CD14-positive monocyte (primary cell): ENCODE measurements at regions not wholly inside any gene's neighbourhood (a gene's known extent, or its start where the extent isn't known, plus 50 kb on each side); places are given as distances from the start of the nearest gene placed in this dataset.

Experiments used
- DNase-seq, 3 donors: peaks; one replicate each; pipeline ENCODE4 v3.0.0-alpha.2; 2011 to 2022
- H2AFZ ChIP-seq: 2 replicates; pipeline ENCODE4 v1.6.0; 2012; ENCODE audit warnings: mild to moderate bottlenecking, low read depth, low read length, inconsistent platforms; ENCODE audit not compliant: insufficient read depth, poor library complexity, severe bottlenecking
- H3K27ac ChIP-seq, 2 donors: 1 replicate in 1 of 2; 2 replicates in 1 of 2; pipeline ENCODE4 v1.5.1; 2012 to 2013; ENCODE audit warnings: low read length in 2 of 2, control low read depth in 1 of 2, inconsistent platforms in 1 of 2, low read depth in 1 of 2, mild to moderate bottlenecking in 1 of 2
- H3K27me3 ChIP-seq, 2 donors: one replicate each; pipeline versions ENCODE4 v1.6.0 to v1.6.1; 2011 to 2013; ENCODE audit warnings: low read length in 2 of 2; ENCODE audit not compliant: control insufficient read depth in 2 of 2, insufficient read depth in 2 of 2
- H3K36me3 ChIP-seq, 2 donors: replicated peaks in 1 of 2; 1 replicate in 1 of 2; 2 replicates in 1 of 2; pipeline versions ENCODE4 v1.5.1 to v1.6.1; 2012 to 2013; ENCODE audit warnings: low read length in 2 of 2, control low read depth in 1 of 2, inconsistent platforms in 1 of 2, mild to moderate bottlenecking in 1 of 2; ENCODE audit not compliant: insufficient read depth in 2 of 2, control insufficient read depth in 1 of 2
- H3K4me1 ChIP-seq, 2 donors: 1 replicate in 1 of 2; 2 replicates in 1 of 2; pipeline versions ENCODE4 v1.5.1 to v1.6.1; 2012 to 2013; ENCODE audit warnings: low read length in 2 of 2, control low read depth in 1 of 2, inconsistent platforms in 1 of 2, mild to moderate bottlenecking in 1 of 2, moderate library complexity in 1 of 2; ENCODE audit not compliant: insufficient read depth in 2 of 2, control insufficient read depth in 1 of 2
- H3K4me2 ChIP-seq: replicated peaks from 2 replicates; pipeline ENCODE3; 2012; ENCODE audit warnings: low read length, moderate library complexity, mild to moderate bottlenecking; ENCODE audit not compliant: poor library complexity, severe bottlenecking; ENCODE audit errors: extremely low read depth
- H3K4me3 ChIP-seq, 3 experiments: fragments of 200-600 bp in 1 of 3; sonication (generic) in 1 of 3; replicated peaks in 1 of 3; 1 replicate in 2 of 3; 2 replicates in 1 of 3; pipeline ENCODE4 v1.5.1; 2011 to 2013; ENCODE audit warnings: low read length in 3 of 3, mild to moderate bottlenecking in 3 of 3, control low read depth in 2 of 3, low read depth in 2 of 3, inconsistent platforms in 1 of 3, moderate library complexity in 1 of 3
- H3K79me2 ChIP-seq: 2 replicates; pipeline ENCODE4 v1.6.0; 2012; ENCODE audit warnings: mild to moderate bottlenecking, control low read depth, inconsistent platforms, low read length, moderate library complexity; ENCODE audit not compliant: insufficient read depth
- H3K9ac ChIP-seq: 2 replicates; pipeline ENCODE4 v1.6.0; 2017; ENCODE audit warnings: low read length, mild to moderate bottlenecking; ENCODE audit not compliant: insufficient read depth, poor library complexity, severe bottlenecking
- H3K9me3 ChIP-seq, 2 donors: replicated peaks in 1 of 2; 1 replicate in 1 of 2; 2 replicates in 1 of 2; pipeline versions ENCODE4 v1.5.1 to v1.6.1; 2012 to 2013; ENCODE audit warnings: low read length in 2 of 2, control low read depth in 1 of 2; ENCODE audit not compliant: control insufficient read depth in 1 of 2, insufficient read depth in 1 of 2
- H4K20me1 ChIP-seq: 2 replicates; pipeline ENCODE4 v1.6.0; 2012; ENCODE audit warnings: mild to moderate bottlenecking, low read length, control low read depth, moderate library complexity; ENCODE audit not compliant: insufficient read depth
- H3K27ac Mint-ChIP-seq, 7 donors: one replicate each; pipeline ENCODE4 v1.8.0; 2020; ENCODE audit warnings: mild to moderate bottlenecking in 7 of 7, mixed read lengths in 7 of 7, moderate library complexity in 6 of 7, inconsistent platforms in 2 of 7
- H3K27me3 Mint-ChIP-seq, 3 donors: one replicate each; pipeline ENCODE4 v1.8.0; 2021 to 2022; ENCODE audit warnings: low read depth in 3 of 3, mild to moderate bottlenecking in 3 of 3, mixed read lengths in 3 of 3, moderate library complexity in 3 of 3, inconsistent platforms in 1 of 3
- H3K36me3 Mint-ChIP-seq, 2 donors: one replicate each; pipeline ENCODE4 v1.8.0; 2020; ENCODE audit warnings: mixed read lengths in 2 of 2, inconsistent platforms in 1 of 2, mild to moderate bottlenecking in 1 of 2
- H3K4me1 Mint-ChIP-seq: one replicate; pipeline ENCODE4 v1.8.0; 2020; ENCODE audit warnings: mild to moderate bottlenecking, mixed read lengths
- H3K4me3 Mint-ChIP-seq, 2 donors: one replicate each; pipeline ENCODE4 v1.8.0; 2020; ENCODE audit warnings: mild to moderate bottlenecking in 2 of 2, mixed read lengths in 2 of 2, moderate library complexity in 1 of 2
- H3K9me3 Mint-ChIP-seq, 7 donors: one replicate each; pipeline ENCODE4 v1.8.0; 2020 to 2022; ENCODE audit warnings: mixed read lengths in 7 of 7, mild to moderate bottlenecking in 6 of 7, moderate library complexity in 6 of 7, inconsistent platforms in 2 of 7
- CTCF ChIP-seq: fragments of 200-600 bp; IDR thresholded peaks from one replicate; pipeline ENCODE4 v1.8.0; 2022; ENCODE audit warnings: antibody characterized with exemption, mild to moderate bottlenecking
- WGBS: methylation state at CpG from one replicate; pipeline ENCODE4 v1.1.5; 2013; ENCODE audit warnings: missing lambda C conversion rate; ENCODE audit not compliant: insufficient coverage; 5-methylcytosine and 5-hydroxymethylcytosine counted together
- intact Hi-C, 2 donors: fragments of 100-400 bp; cut with micrococcal nuclease; formaldehyde crosslinking; loops; one replicate each; pipeline versions ENCODE4 v1.15.0 to v1.15.1; 2023

DNA sequence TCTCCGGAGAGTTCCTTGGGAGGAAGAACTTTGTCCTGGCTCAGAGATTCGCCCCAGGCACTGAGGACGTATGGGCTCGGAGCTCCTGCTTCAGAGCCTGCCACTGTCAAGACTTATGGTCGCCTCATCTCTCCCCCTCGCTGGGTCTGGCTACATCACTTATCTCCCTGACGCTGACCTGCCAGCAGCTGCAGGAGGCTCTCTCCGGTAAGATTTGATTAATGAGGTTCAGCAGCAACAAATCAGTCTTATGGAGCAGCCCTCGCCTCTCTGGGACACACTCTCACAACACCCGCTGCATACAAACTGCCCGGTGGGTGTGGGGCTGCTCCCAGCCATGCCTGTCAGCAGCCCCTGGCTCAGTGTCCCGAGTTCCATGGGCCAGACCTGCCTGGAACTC, 297.8 kb downstream of the RRAGC start:
- Mint-ChIP-seq H3K4me3 (no peak overlapping the region), H3K27me3 (peaks cover 0 to 16% (median 13%) of the 10 kb centered on the region in 3 donors), H3K27ac (no peak overlapping the region), H3K9me3 (peaks cover 0 to 1% (median 0%) of the 10 kb centered on the region in 7 donors), H3K36me3 (no peaks in the 10 kb centered on the region), H3K4me1 (peaks cover 18% of the 10 kb centered on the region)
- Histone ChIP-seq H3K79me2 (no peaks in the 10 kb centered on the region), H3K27ac (no peak overlapping the region), H3K4me1 (peaks cover 11 to 15% of the 10 kb centered on the region in 2 donors), H3K4me2 (no peak overlapping the region), H3K36me3 (no peaks in the 10 kb centered on the region), H3K9ac (no peak overlapping the region), H3K4me3 (no peak overlapping the region), H4K20me1 (no peaks in the 10 kb centered on the region), H3K9me3 (no peaks in the 10 kb centered on the region), H2AFZ (no peak overlapping the region), H3K27me3 (no peaks in the 10 kb centered on the region)
- no peak for TF ChIP-seq CTCF
- DNase-seq = no peak
- WGBS = 66% methylated on average over 8 of the region's 12 CpGs
- intact Hi-C loops = no loop called here

DNA sequence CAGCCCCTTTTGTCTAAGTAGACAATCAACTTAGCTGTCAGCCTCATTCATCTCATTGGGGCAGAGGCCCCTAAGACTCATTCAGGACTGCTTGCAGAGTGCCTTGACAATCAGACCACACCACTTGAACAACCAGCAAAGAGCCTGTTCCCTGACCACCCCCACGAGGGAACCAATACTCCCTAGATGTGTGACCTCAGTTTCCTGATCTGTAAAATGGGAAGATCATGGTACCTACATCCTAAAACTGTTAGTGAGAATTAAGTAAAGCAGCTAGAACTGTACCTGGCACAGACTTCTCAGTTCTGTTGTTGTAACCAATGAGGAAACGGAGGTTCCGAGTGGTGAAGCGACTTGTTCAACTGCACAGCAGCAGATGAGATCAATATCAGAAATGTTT, 298.5 kb downstream of the RRAGC start:
- Histone ChIP-seq H4K20me1 (no peaks in the 10 kb centered on the region), H3K36me3 (no peaks in the 10 kb centered on the region), H2AFZ (no peak overlapping the region), H3K4me3 (no peak overlapping the region), H3K79me2 (no peaks in the 10 kb centered on the region), H3K4me1 (peaks cover 11 to 15% of the 10 kb centered on the region in 2 donors), H3K4me2 (no peak overlapping the region), H3K9me3 (no peaks in the 10 kb centered on the region), H3K9ac (no peak overlapping the region), H3K27ac (no peak overlapping the region), H3K27me3 (no peaks in the 10 kb centered on the region)
- H3K4me1 Mint-ChIP-seq = peaks cover 18% of the 10 kb centered on the region
- H3K4me3 Mint-ChIP-seq = no peak overlapping the region
- peaks cover 0 to 1% (median 0%) of the 10 kb centered on the region in 7 donors for H3K9me3 Mint-ChIP-seq
- no peak for TF ChIP-seq CTCF
- 84% methylated on average over 4 of the region's 4 CpGs for WGBS
- no peaks in the 10 kb centered on the region for H3K36me3 Mint-ChIP-seq
- H3K27me3 Mint-ChIP-seq = peaks cover 0 to 16% (median 13%) of the 10 kb centered on the region in 3 donors
- intact Hi-C loops = no loop called here
- H3K27ac Mint-ChIP-seq = no peak overlapping the region
- DNase-seq = no peak
